DMS 273 (cell line): ENCODE measurements at regions not wholly inside any gene's neighbourhood (a gene's known extent, or its start where the extent isn't known, plus 50 kb on each side); places are given as distances from the start of the nearest gene placed in this dataset.
A peak's percentile ranks its signal among the peaks of the same experiment; 100 is the strongest.
"Not testable (repeated sequence)": the region's sequence is repeated elsewhere in the genome, so short reads cannot be mapped to it uniquely, and the experiment has no call there.

Source experiments
- DNase-seq: peaks from one replicate; lab custom pipeline; 2025; ENCODE audit not compliant: unreplicated experiment; lab: John Stamatoyannopoulos, UW

DNA sequence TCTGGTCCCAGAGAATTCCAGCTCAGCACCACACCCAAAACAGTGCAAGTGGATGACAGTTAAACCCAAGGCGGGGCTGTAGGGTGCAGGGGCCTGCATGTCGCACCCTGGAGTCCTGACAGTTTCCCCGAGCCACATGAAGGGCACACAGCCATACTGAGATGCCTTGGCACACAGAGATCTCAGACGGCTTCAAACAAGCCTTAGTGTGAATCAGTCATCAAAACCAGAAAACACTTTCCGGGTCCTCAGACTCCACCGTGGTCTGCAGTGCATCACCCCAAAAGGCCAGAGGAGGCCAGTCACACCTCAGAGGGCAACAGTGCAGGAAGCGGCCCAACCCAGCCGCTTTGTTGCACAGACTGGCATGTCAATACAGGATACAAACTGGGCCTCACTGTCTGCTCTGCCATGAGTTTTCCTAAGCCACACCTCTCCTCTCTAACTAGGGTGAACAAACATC is 64.6 kb upstream of the ENPP6 start:
- no peak for DNase-seq

GRCh38 chr4:184281231-184282139 is 63.8 kb upstream of the ENPP6 start:
- DNase-seq: no peak

DNA sequence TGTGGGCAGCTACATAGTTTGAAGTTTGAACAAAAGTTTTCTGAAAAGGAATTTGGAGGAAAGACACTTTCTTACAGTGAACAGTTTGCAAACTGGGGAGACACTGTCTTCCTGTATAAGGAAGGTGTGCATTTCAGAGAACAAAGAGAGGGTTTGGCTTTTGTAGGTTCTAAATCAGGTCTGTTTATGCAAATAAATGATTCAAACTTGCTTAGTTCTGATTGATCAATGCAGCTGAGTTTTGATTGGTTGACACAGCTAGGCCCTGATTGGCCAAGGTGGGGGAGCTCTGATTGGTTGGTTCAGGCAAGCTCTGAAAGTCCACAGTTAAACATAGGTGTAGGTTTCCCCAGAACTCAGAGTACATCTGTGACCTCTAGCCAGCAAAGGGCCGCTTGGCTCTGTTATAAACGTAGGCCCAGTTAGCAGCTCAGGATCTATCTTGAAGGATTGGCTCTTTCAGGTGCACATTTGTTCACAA is 63.0 kb upstream of the ENPP6 start:
- no peak for DNase-seq

GRCh38 chr4:184280137-184280536 is 62.5 kb upstream of the ENPP6 start:
- DNase-seq: no peak

- DNase-seq: no peak
These were observed 61.9 kb upstream of the ENPP6 start for GRCh38 chr4:184279496-184280061.

GRCh38 chr4:184277769-184278168 is 60.1 kb upstream of the ENPP6 start:
- DNase-seq: not testable (repeated sequence)

DNA sequence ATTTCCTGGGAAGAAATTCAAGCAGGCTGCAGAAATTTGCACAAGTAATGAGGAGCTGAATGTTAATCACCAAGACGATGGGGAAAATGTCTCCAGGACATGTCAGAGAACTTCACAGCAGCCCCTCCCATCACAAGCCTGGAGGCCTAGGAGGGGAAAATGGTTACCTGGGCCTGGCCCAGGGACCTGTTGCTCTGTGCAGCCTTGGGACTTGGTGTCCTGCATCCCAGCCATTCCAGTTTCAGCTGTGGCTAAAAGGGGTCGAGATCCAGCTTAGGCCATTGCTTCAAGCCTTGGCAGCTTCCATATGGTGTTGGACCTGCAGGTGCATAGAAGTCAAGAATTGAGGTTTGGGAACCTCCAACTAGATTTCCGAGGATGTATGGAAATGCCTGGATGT is 59.3 kb upstream of the ENPP6 start:
- DNase-seq: not testable (repeated sequence)

- not testable (repeated sequence) for DNase-seq
These were observed 58.7 kb upstream of the ENPP6 start for GRCh38 chr4:184276346-184276745.

- no peak for DNase-seq
These were observed 58.1 kb upstream of the ENPP6 start for GRCh38 chr4:184275766-184276165.

GRCh38 chr4:184274286-184274951 is 56.7 kb upstream of the ENPP6 start:
- no peak for DNase-seq

DNA sequence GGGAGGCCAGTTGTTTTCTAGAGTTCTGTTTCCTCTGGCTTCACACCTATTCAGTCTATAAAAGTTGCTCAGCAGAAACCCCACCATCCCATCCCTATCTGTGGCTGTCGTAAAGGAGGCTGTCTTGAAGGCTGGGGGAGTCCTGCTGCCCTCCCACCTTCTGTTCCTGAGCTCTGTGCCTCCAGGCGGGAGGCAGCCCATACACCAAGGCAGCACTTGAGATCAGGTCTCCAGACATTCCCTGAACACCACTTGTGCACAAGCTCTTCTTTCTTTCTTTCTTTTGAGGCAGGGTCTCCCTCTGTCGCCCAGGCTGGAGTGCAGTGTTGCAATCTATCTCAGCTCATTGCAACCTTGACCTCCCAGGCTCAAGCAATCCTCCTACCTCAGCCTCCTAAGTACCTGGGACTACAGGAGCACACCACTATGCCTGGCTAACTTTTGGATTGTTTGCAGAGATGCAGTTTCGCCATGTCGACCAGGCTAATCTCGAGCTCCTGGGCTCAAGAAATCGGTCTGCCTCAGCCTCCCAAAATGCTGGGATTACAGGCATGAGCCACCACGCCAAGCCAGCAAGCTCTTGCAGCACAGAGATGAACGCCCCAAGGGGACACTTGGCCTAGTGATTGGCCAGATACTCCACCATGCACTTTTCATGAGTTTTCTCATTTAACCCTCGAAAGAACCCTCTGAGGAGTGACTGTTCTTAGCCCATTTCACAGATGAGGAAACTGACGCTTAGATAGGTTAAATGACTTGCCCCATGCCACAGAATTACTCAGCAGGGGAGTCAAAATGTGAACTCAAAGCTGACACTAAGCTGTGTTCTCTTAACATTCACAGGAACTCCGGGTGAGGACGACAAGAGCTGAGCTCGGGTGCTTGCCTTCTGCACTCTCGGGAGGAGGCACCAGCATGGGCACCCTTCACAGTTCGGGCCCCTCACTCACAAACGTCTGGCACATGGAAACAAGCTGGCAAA is 55.8 kb upstream of the ENPP6 start:
- no peak for DNase-seq

- no peak for DNase-seq
These were observed 53.2 kb upstream of the ENPP6 start for GRCh38 chr4:184270808-184271413.

GRCh38 chr4:184269879-184270430 is 52.3 kb upstream of the ENPP6 start:
- no peak for DNase-seq

DNA sequence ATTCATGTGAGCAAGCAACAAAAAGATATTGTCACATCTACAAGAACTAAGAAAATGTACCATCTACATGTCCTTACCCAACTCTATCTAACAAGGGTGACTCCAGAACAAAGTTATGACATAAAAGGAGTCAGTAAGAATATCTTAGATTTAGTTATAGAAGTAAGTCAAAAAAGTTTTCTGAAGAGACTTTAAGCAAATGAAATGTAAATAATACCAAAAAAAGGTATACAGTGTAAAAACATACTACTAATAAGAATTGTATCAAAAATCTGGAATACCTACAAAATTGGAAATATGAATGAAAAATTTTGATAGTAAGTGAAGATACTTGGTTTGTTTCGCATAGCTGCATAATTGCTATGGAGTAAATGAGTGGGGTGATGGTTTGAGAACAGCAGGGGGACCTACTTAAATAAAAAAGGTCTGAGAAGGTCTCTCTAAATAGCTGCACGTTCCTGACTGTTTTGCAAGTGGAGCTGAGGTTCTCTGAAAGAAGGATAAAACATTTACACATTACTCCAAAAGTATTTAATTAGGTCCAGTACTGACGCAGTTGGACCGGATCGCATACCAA is 51.0 kb upstream of the ENPP6 start:
- peak; percentile 1 for DNase-seq

- no peak for DNase-seq
These were observed 50.3 kb upstream of the ENPP6 start for GRCh38 chr4:184267673-184268583.
